Choroid plexus epithelial cell (primary cell): ENCODE measurements at regions not wholly inside any gene's neighbourhood (a gene's known extent, or its start where the extent isn't known, plus 50 kb on each side); places are given as distances from the start of the nearest gene placed in this dataset.

Source experiments
- DNase-seq: peaks from one replicate; pipeline ENCODE4 v3.0.0-alpha.2; 2010; ENCODE audit warnings: low read depth
- H3K4me3 ChIP-seq: 2 replicates; pipeline ENCODE4 v1.5.1; 2011; ENCODE audit warnings: low read depth, mild to moderate bottlenecking, control low read depth, low read length, moderate library complexity
- CTCF ChIP-seq: conservative IDR thresholded peaks from 2 replicates; pipeline ENCODE4 v1.5.1; 2011; ENCODE audit warnings: low read depth, mild to moderate bottlenecking, control low read depth, inconsistent platforms, low read length, moderate library complexity

DNA sequence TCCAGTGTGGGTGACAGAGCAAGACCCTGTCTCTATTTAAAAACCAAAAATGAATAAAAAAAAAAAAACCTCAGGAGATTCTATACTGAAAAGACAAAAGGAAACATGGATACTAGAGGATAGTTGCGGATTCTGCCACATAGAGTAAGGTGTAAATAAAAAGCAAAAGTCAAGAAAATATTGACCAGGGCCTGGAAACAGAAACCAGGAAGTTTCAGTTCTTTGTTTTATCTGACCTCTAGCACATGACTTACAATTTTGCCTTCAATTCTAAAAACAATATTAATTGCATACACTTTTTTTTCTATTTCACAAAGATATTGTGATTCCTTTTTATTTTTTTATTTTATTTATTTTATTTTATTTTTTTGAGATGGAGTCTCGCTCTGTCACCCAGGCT lies 96.2 kb upstream of the NMUR2 start:
- TF ChIP-seq CTCF, result no peak
- DNase-seq, result no peak
- H3K4me3 ChIP-seq, result no peak overlapping the region

DNA sequence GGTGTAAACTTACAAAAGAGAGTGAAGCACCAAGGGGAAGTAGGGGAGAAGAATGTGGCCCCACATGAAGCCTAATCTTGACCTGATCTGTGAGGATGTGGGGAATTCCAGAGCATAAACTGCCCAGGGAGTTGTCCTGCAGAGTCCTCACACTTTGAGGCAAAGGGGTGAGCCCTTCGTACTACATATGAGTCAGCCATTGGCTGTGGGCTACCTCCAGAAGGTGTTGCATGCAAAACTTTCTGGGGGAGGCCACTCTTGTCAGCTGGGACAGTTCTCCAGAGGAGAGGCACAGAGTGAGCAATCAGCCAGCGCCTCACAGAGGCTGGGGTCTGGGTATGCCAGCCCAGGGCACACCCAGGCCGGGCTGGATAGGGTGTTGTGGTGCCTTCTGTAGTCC lies 98.1 kb upstream of the NMUR2 start:
- H3K4me3 ChIP-seq, result no peak overlapping the region
- TF ChIP-seq CTCF, result no peak
- DNase-seq, result no peak

GRCh38 chr5:152505442-152506042 lies 100.5 kb upstream of the NMUR2 start:
- peak; percentile 59 for TF ChIP-seq CTCF
- no peak overlapping the region for H3K4me3 ChIP-seq
- peak; percentile 63 for DNase-seq

- TF ChIP-seq CTCF, result no peak
- no peak overlapping the region for H3K4me3 ChIP-seq
- DNase-seq, result no peak
Observed at GRCh38 chr5:152511120-152511519, 106.0 kb upstream of the NMUR2 start.

DNA sequence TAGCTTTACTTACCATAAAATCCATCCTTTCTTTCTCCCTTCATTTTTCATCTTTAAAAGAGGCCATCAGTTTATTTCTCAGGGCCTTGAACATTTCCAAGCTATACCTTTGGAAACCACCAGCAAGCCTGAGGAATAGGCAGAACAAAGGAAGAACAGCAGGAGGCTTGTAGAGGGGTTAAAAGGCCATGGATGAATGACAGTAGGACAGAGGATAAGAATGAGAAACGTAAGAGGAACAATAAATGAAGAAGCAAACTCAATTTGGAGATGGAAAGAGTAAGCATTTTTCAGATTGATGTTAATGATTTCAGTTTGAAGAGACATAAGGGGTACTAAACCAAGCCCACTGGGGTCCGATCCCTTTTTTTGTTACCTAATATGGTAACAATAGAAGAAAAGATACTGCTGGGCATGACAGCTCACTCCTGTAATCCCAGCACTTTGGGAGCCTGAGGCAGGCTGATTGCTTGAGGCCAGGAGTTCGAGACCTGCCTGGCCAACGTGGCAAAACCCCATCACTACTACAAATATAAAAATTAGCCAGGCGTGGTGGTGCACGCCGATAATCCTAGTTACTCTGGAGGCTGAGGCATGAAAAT lies 106.6 kb upstream of the NMUR2 start:
- TF ChIP-seq CTCF, result no peak
- H3K4me3 ChIP-seq, result no peak overlapping the region
- no peak for DNase-seq

- peak; percentile 55 for DNase-seq
- no peak overlapping the region for H3K4me3 ChIP-seq
- TF ChIP-seq CTCF, result peak; percentile 52
Observed at GRCh38 chr5:152514827-152515397, 109.8 kb upstream of the NMUR2 start.

DNA sequence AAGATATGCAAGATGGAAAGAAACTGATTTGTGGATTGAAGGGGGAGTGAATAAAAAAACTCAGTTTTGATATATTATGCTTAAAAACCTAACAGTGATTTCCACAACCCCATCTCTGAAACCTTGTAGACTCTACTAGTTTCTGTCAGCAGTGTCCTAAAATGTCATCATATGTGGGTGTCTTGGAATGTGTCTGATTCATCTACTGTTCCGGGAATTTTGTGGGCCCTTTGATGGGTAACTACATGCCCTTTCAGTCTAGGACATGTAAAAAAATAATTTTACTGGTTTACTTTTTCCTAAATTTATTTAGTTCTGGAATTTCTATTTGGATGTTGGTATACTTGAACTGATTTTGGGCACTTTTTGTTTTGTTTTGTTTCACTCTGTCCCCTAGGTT lies 118.9 kb upstream of the NMUR2 start:
- no peak for DNase-seq
- H3K4me3 ChIP-seq, result no peak overlapping the region
- TF ChIP-seq CTCF, result no peak
